B cell (primary cell): ENCODE measurements at regions not wholly inside any gene's neighbourhood (a gene's known extent, or its start where the extent isn't known, plus 50 kb on each side); places are given as distances from the start of the nearest gene placed in this dataset.

ENCODE experiments used
- ATAC-seq: fragments of 200-7000 bp; cut with Tn5 transposase; one replicate; pipeline ENCODE4 v1.10.0; 2021; ENCODE audit warnings: low read depth, mild to moderate bottlenecking, moderate number of reproducible peaks, moderate library complexity
- CTCF ChIA-PET: fragments of 350-600 bp; sonication (Branson Sonifier 250); formaldehyde crosslinking; loops from one replicate; lab custom pipeline; 2021; ENCODE audit warnings: antibody characterized with exemption, inconsistent platforms; lab: Charles Lee
- POLR2A ChIA-PET: fragments of 350-600 bp; sonication (Branson Sonifier 250); formaldehyde crosslinking; loops from one replicate; lab custom pipeline; 2021; ENCODE audit warnings: antibody characterized with exemption; lab: Charles Lee
- DNase-seq: peaks from one replicate; pipeline ENCODE4 v3.0.0; 2013
- H2AFZ ChIP-seq: 2 replicates; pipeline ENCODE4 v1.6.1; 2012; ENCODE audit warnings: mild to moderate bottlenecking, low read depth, low read length; ENCODE audit not compliant: insufficient read depth, poor library complexity, severe bottlenecking
- H3K27ac ChIP-seq, 2 donors: 1 replicate in 1 of 2; 2 replicates in 1 of 2; pipeline ENCODE4 v1.5.1; 2012 to 2013; ENCODE audit warnings: low read length in 2 of 2, mild to moderate bottlenecking in 2 of 2, moderate library complexity in 1 of 2
- H3K27me3 ChIP-seq, 4 experiments: fragments of 200-600 bp in 1 of 4; sonication (generic) in 1 of 4; replicated peaks in 1 of 4; 1 replicate in 2 of 4; 2 replicates in 2 of 4; pipeline versions ENCODE4 v1.6.1 to v1.7.0; 2013 to 2016; ENCODE audit warnings: low read length in 3 of 4, mild to moderate bottlenecking in 2 of 4, mixed read lengths in 1 of 4, moderate library complexity in 1 of 4; ENCODE audit not compliant: insufficient read depth in 4 of 4, control insufficient read depth in 3 of 4; ENCODE audit errors: control extremely low read depth in 1 of 4
- H3K36me3 ChIP-seq, 2 experiments: replicated peaks in 1 of 2; 1 replicate in 1 of 2; 2 replicates in 1 of 2; pipeline versions ENCODE4 v1.6.1 to v1.7.1; 2013; ENCODE audit warnings: low read length in 1 of 2; ENCODE audit not compliant: insufficient read depth in 2 of 2, control insufficient read depth in 1 of 2; ENCODE audit errors: control extremely low read depth in 1 of 2, extremely low read depth in 1 of 2
- H3K4me1 ChIP-seq, 2 donors: fragments of 200-600 bp in 1 of 2; sonication (generic) in 1 of 2; 1 replicate in 1 of 2; 2 replicates in 1 of 2; pipeline versions ENCODE4 v1.5.1 to v1.6.1; 2013 to 2017; ENCODE audit warnings: low read length in 2 of 2; ENCODE audit not compliant: control insufficient read depth in 2 of 2, insufficient read depth in 2 of 2
- H3K4me2 ChIP-seq: replicated peaks from 2 replicates; pipeline ENCODE3; 2012; ENCODE audit warnings: mild to moderate bottlenecking, low read depth, low read length; ENCODE audit not compliant: poor library complexity, severe bottlenecking
- H3K4me3 ChIP-seq, 5 experiments: fragments of 200-600 bp in 1 of 5; sonication (generic) in 1 of 5; 1 replicate in 3 of 5; 2 replicates in 2 of 5; pipeline versions ENCODE4 v1.5.1 to v1.7.0; 2011 to 2016; ENCODE audit warnings: low read length in 4 of 5, mild to moderate bottlenecking in 4 of 5, low read depth in 2 of 5, control low read depth in 1 of 5, moderate library complexity in 1 of 5; ENCODE audit not compliant: insufficient read depth in 1 of 5; ENCODE audit errors: control extremely low read depth in 1 of 5, extremely low read depth in 1 of 5
- H3K79me2 ChIP-seq: fragments of 200-600 bp; sonication (generic); one replicate; pipeline ENCODE4 v1.6.0; 2016; ENCODE audit warnings: low read length; ENCODE audit not compliant: control insufficient read depth, insufficient read depth
- H3K9ac ChIP-seq: fragments of 200-600 bp; sonication (generic); 2 replicates; pipeline ENCODE4 v1.6.1; 2017; ENCODE audit warnings: mild to moderate bottlenecking, low read length, moderate library complexity
- H3K9me3 ChIP-seq, 3 donors: one replicate each; pipeline versions ENCODE4 v1.6.1 to v1.7.1; 2013; ENCODE audit warnings: low read length in 2 of 3; ENCODE audit not compliant: control insufficient read depth in 2 of 3, insufficient read depth in 1 of 3; ENCODE audit errors: control extremely low read depth in 1 of 3
- H4K20me1 ChIP-seq: 2 replicates; pipeline ENCODE4 v1.6.0; 2012; ENCODE audit warnings: mild to moderate bottlenecking, low read length; ENCODE audit not compliant: insufficient read depth, control insufficient read depth, poor library complexity, severe bottlenecking
- H3K27ac Mint-ChIP-seq: one replicate; pipeline ENCODE4 v1.8.0; 2021; ENCODE audit warnings: mixed read lengths
- H3K27me3 Mint-ChIP-seq: one replicate; pipeline ENCODE4 v1.8.0; 2021; ENCODE audit warnings: mixed read lengths
- H3K4me1 Mint-ChIP-seq: one replicate; pipeline ENCODE4 v1.8.0; 2021; ENCODE audit warnings: mixed read lengths
- H3K4me3 Mint-ChIP-seq: one replicate; pipeline ENCODE4 v1.8.0; 2021; ENCODE audit warnings: mixed read lengths
- H3K9me3 Mint-ChIP-seq: one replicate; pipeline ENCODE4 v1.8.0; 2022; ENCODE audit warnings: mixed read lengths; ENCODE audit not compliant: insufficient read depth
- EZH2 ChIP-seq: IDR thresholded peaks from 2 replicates; pipeline ENCODE4 v1.6.1; 2012; ENCODE audit warnings: borderline replicate concordance, low read depth, mild to moderate bottlenecking, moderate library complexity, low read length; ENCODE audit not compliant: insufficient read depth, poor library complexity, severe bottlenecking
- WGBS: methylation state at CpG from one replicate; pipeline ENCODE4 v1.1.5; 2013; ENCODE audit warnings: missing lambda C conversion rate; ENCODE audit not compliant: insufficient coverage; 5-methylcytosine and 5-hydroxymethylcytosine counted together
- intact Hi-C: fragments of 100-400 bp; cut with micrococcal nuclease; formaldehyde crosslinking; loops from one replicate; pipeline ENCODE4 v1.10.0; 2022
- TF ChIP-seq, protein P1 (sequence below): fragments of 200-600 bp; IDR thresholded peaks from one replicate; pipeline ENCODE4 v1.8.0; 2022; ENCODE audit warnings: antibody characterized with exemption, mild to moderate bottlenecking

- H3K4me2 ChIP-seq = no peak overlapping the region
- H3K27me3 Mint-ChIP-seq = peaks cover 6% of the 10 kb centered on the region
- intact Hi-C loops = no loop called here
- H4K20me1 ChIP-seq = no peaks in the 10 kb centered on the region
- no peak overlapping the region for H3K4me3 ChIP-seq
- no peaks in the 10 kb centered on the region for H3K4me1 ChIP-seq
- H3K27ac Mint-ChIP-seq = no peak overlapping the region
- no peak overlapping the region for H3K9ac ChIP-seq
- H3K27me3 ChIP-seq = peaks cover 0 to 2% (median 0%) of the 10 kb centered on the region in 4 experiments
- no peak for ATAC-seq
- POLR2A ChIA-PET = no interaction called here
- H3K4me1 Mint-ChIP-seq = no peaks in the 10 kb centered on the region
- H2AFZ ChIP-seq = no peak overlapping the region
- H3K79me2 ChIP-seq = no peaks in the 10 kb centered on the region
- TF ChIP-seq EZH2 = no peak
- TF ChIP-seq, protein P1, sequence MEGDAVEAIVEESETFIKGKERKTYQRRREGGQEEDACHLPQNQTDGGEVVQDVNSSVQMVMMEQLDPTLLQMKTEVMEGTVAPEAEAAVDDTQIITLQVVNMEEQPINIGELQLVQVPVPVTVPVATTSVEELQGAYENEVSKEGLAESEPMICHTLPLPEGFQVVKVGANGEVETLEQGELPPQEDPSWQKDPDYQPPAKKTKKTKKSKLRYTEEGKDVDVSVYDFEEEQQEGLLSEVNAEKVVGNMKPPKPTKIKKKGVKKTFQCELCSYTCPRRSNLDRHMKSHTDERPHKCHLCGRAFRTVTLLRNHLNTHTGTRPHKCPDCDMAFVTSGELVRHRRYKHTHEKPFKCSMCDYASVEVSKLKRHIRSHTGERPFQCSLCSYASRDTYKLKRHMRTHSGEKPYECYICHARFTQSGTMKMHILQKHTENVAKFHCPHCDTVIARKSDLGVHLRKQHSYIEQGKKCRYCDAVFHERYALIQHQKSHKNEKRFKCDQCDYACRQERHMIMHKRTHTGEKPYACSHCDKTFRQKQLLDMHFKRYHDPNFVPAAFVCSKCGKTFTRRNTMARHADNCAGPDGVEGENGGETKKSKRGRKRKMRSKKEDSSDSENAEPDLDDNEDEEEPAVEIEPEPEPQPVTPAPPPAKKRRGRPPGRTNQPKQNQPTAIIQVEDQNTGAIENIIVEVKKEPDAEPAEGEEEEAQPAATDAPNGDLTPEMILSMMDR = no peak
- H3K27ac ChIP-seq = no peak overlapping the region
- DNase-seq = no peak
- H3K9me3 Mint-ChIP-seq = no peaks in the 10 kb centered on the region
- CTCF ChIA-PET = interaction anchor here (0.6 kb wide), 1 partner anchor 1108 kb away, joined by 3 read pairs; no protein-coding TSS in a partner anchor
- no peaks in the 10 kb centered on the region for H3K36me3 ChIP-seq
- WGBS = 76% methylated on average over 3 of the region's 9 CpGs
- no peak overlapping the region for H3K4me3 Mint-ChIP-seq
- H3K9me3 ChIP-seq = no peaks in the 10 kb centered on the region
Observed at GRCh38 chr1:30324251-30325084, 398.9 kb downstream of the MATN1 start.

DNA sequence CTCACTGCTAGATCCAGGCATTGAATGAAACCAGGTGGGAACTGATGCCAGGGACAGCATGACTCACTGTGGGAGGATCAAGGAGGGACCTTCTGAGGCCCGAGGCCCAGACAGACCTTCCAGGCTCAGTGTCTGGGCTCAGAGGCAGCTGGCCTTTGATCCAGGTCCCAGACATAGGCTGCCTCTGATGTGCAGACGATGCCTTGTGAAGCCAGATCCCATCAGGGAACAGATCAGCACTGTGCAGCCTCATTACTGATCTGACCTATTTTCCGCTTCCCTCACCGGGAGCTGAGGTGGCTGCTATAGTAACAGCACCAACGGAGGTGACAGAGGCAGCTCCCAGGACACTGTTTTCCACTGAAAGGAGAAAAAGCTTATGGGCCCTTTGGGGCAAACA is 399.5 kb downstream of the MATN1 start:
- H3K4me3 Mint-ChIP-seq = no peak overlapping the region
- H3K27me3 Mint-ChIP-seq = peaks cover 6% of the 10 kb centered on the region
- TF ChIP-seq, protein P1 = no peak
- TF ChIP-seq EZH2 = no peak
- no peak overlapping the region for H3K4me3 ChIP-seq
- H3K4me1 ChIP-seq = no peaks in the 10 kb centered on the region
- no peak overlapping the region for H2AFZ ChIP-seq
- ATAC-seq = no peak
- H4K20me1 ChIP-seq = no peaks in the 10 kb centered on the region
- no peaks in the 10 kb centered on the region for H3K9me3 ChIP-seq
- no peaks in the 10 kb centered on the region for H3K9me3 Mint-ChIP-seq
- intact Hi-C loops = no loop called here
- no peak overlapping the region for H3K27ac Mint-ChIP-seq
- peaks cover 0 to 2% (median 0%) of the 10 kb centered on the region in 4 experiments for H3K27me3 ChIP-seq
- H3K79me2 ChIP-seq = no peaks in the 10 kb centered on the region
- no peaks in the 10 kb centered on the region for H3K36me3 ChIP-seq
- ChIA-PET CTCF (interaction anchor here (0.6 kb wide), 1 partner anchor 1107 kb away, joined by 3 read pairs; no protein-coding TSS in a partner anchor), POLR2A (no interaction called here)
- H3K4me1 Mint-ChIP-seq = no peaks in the 10 kb centered on the region
- DNase-seq = no peak
- WGBS = 76% methylated on average over 5 of the region's 5 CpGs
- H3K9ac ChIP-seq = no peak overlapping the region
- no peak overlapping the region for H3K4me2 ChIP-seq
- H3K27ac ChIP-seq = no peak overlapping the region
